IMR-90 (cell line): ENCODE measurements at regions not wholly inside any gene's neighbourhood (a gene's known extent, or its start where the extent isn't known, plus 50 kb on each side); places are given as distances from the start of the nearest gene placed in this dataset.

ENCODE experiments used
- ATAC-seq: fragments of 200-7000 bp; cut with Tn5 transposase; 2 replicates; pipeline ENCODE4 v1.9.1; 2020; ENCODE audit warnings: low read depth, mild to moderate bottlenecking, moderate library complexity
- BruUV-seq: library from RNA; stranded (reverse); fragments of 400-500 nt; replicated peaks from 2 replicates; lab custom pipeline; 2021; lab: Mats Ljungman, UMichigan
- CTCF ChIA-PET: fragments of 300-600 bp; formaldehyde crosslinking; extraction: SDS; loops from one replicate; lab custom pipeline; 2021; ENCODE audit warnings: antibody characterized with exemption; lab: Yijun Ruan, JAX
- POLR2A ChIA-PET: fragments of 300-600 bp; sonication (Branson Sonifier 250); formaldehyde crosslinking; loops from one replicate; lab custom pipeline; 2022; ENCODE audit warnings: antibody characterized with exemption; ENCODE audit not compliant: unreplicated experiment; lab: Charles Lee
- DNase-seq: peaks from one replicate; pipeline ENCODE4 v3.0.0; 2013
- H2AFZ ChIP-seq: replicated peaks from 2 replicates; pipeline ENCODE3; 2013; ENCODE audit warnings: low read length, mild to moderate bottlenecking; ENCODE audit not compliant: poor library complexity
- H2AK5ac ChIP-seq: 2 replicates; pipeline ENCODE4 v1.6.1; 2013; ENCODE audit warnings: low read depth, low read length, inconsistent platforms
- H2AK9ac ChIP-seq: replicated peaks from 2 replicates; pipeline ENCODE3; 2013; ENCODE audit warnings: mild to moderate bottlenecking, low read depth, low read length, moderate library complexity; ENCODE audit not compliant: poor library complexity
- H2BK120ac ChIP-seq: 2 replicates; pipeline ENCODE4 v1.6.1; 2013; ENCODE audit warnings: low read depth, low read length, inconsistent platforms
- H2BK15ac ChIP-seq: 3 replicates; pipeline ENCODE4 v1.6.1; 2013; ENCODE audit warnings: low read depth, low read length, inconsistent platforms
- H2BK20ac ChIP-seq: 2 replicates; pipeline ENCODE4 v1.6.1; 2013; ENCODE audit warnings: low read depth, mild to moderate bottlenecking, inconsistent platforms, low read length, moderate library complexity
- H2BK5ac ChIP-seq: 2 replicates; pipeline ENCODE4 v1.6.1; 2013; ENCODE audit warnings: mild to moderate bottlenecking, low read depth, low read length, inconsistent platforms; ENCODE audit not compliant: poor library complexity, severe bottlenecking
- H3K14ac ChIP-seq: replicated peaks from 2 replicates; pipeline ENCODE4 v1.6.1; 2013; ENCODE audit warnings: low read depth, low read length, inconsistent platforms
- H3K18ac ChIP-seq: 2 replicates; pipeline ENCODE4 v1.6.1; 2013; ENCODE audit warnings: low read depth, low read length, control low read depth
- H3K23ac ChIP-seq: 2 replicates; pipeline ENCODE4 v1.6.1; 2013; ENCODE audit warnings: low read depth, low read length, inconsistent platforms
- H3K27ac ChIP-seq: 2 replicates; pipeline ENCODE4 v1.5.1; 2013; ENCODE audit warnings: mild to moderate bottlenecking, control low read depth, low read length; ENCODE audit not compliant: insufficient read depth
- H3K27me3 ChIP-seq: 2 replicates; pipeline ENCODE4 v1.6.1; 2013; ENCODE audit warnings: low read length; ENCODE audit not compliant: control insufficient read depth, insufficient read depth
- H3K36me3 ChIP-seq: 2 replicates; pipeline ENCODE4 v1.6.1; 2013; ENCODE audit warnings: low read length, mixed read lengths; ENCODE audit not compliant: control insufficient read depth, insufficient read depth
- H3K4ac ChIP-seq: 2 replicates; pipeline ENCODE4 v1.6.1; 2013; ENCODE audit warnings: low read depth, low read length, inconsistent platforms
- H3K4me1 ChIP-seq: 2 replicates; pipeline ENCODE4 v1.6.1; 2013; ENCODE audit warnings: low read length, mixed read lengths; ENCODE audit not compliant: control insufficient read depth, insufficient read depth
- H3K4me2 ChIP-seq: 2 replicates; pipeline ENCODE4 v1.6.1; 2013; ENCODE audit warnings: low read depth, mild to moderate bottlenecking, control low read depth, low read length, moderate library complexity
- H3K4me3 ChIP-seq: 2 replicates; pipeline ENCODE4 v1.5.1; 2013; ENCODE audit warnings: low read depth, mild to moderate bottlenecking, control low read depth, low read length, moderate library complexity; ENCODE audit not compliant: insufficient read depth
- H3K56ac ChIP-seq: 2 replicates; pipeline ENCODE4 v1.6.1; 2013; ENCODE audit warnings: low read length, inconsistent platforms; ENCODE audit not compliant: insufficient read depth; ENCODE audit errors: extremely low read depth
- H3K79me1 ChIP-seq, 2 experiments: 2 replicates each; pipeline ENCODE4 v1.6.1; 2013; ENCODE audit warnings: low read length in 2 of 2, inconsistent platforms in 1 of 2, low read depth in 1 of 2
- H3K9ac ChIP-seq: 2 replicates; pipeline ENCODE4 v1.6.1; 2013; ENCODE audit warnings: low read depth, low read length, control low read depth
- H3K9me1 ChIP-seq: 2 replicates; pipeline ENCODE4 v1.6.1; 2013; ENCODE audit warnings: low read length, inconsistent platforms; ENCODE audit not compliant: insufficient read depth
- H3K9me3 ChIP-seq: 2 replicates; pipeline ENCODE4 v1.6.1; 2013; ENCODE audit warnings: low read length; ENCODE audit not compliant: control insufficient read depth, insufficient read depth
- H4K20me1 ChIP-seq: 2 replicates; pipeline ENCODE4 v1.6.1; 2013; ENCODE audit warnings: low read length, inconsistent platforms; ENCODE audit not compliant: insufficient read depth
- H4K5ac ChIP-seq: 2 replicates; pipeline ENCODE4 v1.6.1; 2013; ENCODE audit warnings: mild to moderate bottlenecking, low read depth, low read length, control low read depth
- H4K8ac ChIP-seq, 2 experiments: 2 replicates each; pipeline ENCODE4 v1.6.1; 2013; ENCODE audit warnings: low read depth in 2 of 2, low read length in 2 of 2, control low read depth in 1 of 2, inconsistent platforms in 1 of 2
- H4K91ac ChIP-seq: 2 replicates; pipeline ENCODE4 v1.6.1; 2013; ENCODE audit warnings: low read depth, low read length, inconsistent platforms; ENCODE audit not compliant: insufficient read depth
- BHLHE40 ChIP-seq: fragments of 150-350 bp; IDR thresholded peaks from 2 replicates; pipeline ENCODE4 v1.6.1; 2016; ENCODE audit warnings: mild to moderate bottlenecking, low read depth, low read length
- CEBPB ChIP-seq: IDR thresholded peaks from 2 replicates; pipeline ENCODE4 v1.6.1; 2012; ENCODE audit warnings: low read depth, low read length, improper control_type of control experiment
- CHD1 ChIP-seq: IDR thresholded peaks from 2 replicates; pipeline ENCODE4 v1.6.1; 2012; ENCODE audit warnings: low read depth, low read length, improper control_type of control experiment
- MXI1 ChIP-seq: IDR thresholded peaks from 2 replicates; pipeline ENCODE4 v1.6.1; 2012; ENCODE audit warnings: low read depth, mild to moderate bottlenecking, low read length, moderate library complexity, borderline replicate concordance
- NFE2L2 ChIP-seq: fragments of 150-350 bp; IDR thresholded peaks from 2 replicates; pipeline ENCODE4 v1.6.1; 2016; ENCODE audit warnings: low read depth, mild to moderate bottlenecking, low read length
- POLR2A ChIP-seq: IDR thresholded peaks from 2 replicates; pipeline ENCODE4 v1.6.1; 2012; ENCODE audit warnings: mild to moderate bottlenecking, low read depth, low read length
- WGBS, 2 experiments: methylation state at CpG; one replicate each; pipeline versions ENCODE4 v1.1.5 to v1.1.7; 2013; ENCODE audit warnings: missing lambda C conversion rate in 2 of 2; ENCODE audit not compliant: insufficient read length in 1 of 2; ENCODE audit errors: extremely low coverage in 2 of 2; 5-methylcytosine and 5-hydroxymethylcytosine counted together
- dilution Hi-C: fragments of 300-500 bp; cut with HindIII; formaldehyde crosslinking; loops from one replicate; pipeline ENCODE4 v1.14.3; 2018; ENCODE audit warnings: low sequenced_read_pairs; ENCODE audit not compliant: unreplicated experiment
- in situ Hi-C: fragments of 300-500 bp; cut with MboI; formaldehyde crosslinking; loops from 3 replicates; pipeline ENCODE4 v1.14.3; 2019; ENCODE audit warnings: low sequenced_read_pairs, inconsistent platforms, mixed read lengths
- intact Hi-C: fragments of 100-400 bp; cut with micrococcal nuclease; formaldehyde crosslinking; loops from 2 replicates; pipeline ENCODE4 v1.10.0; 2022
- TF ChIP-seq, protein P1 (sequence below): conservative IDR thresholded peaks from 2 replicates; pipeline ENCODE4 v1.5.1; 2012; ENCODE audit warnings: mild to moderate bottlenecking, low read depth, low read length, improper control_type of control experiment
- TF ChIP-seq, protein P2 (sequence below): fragments of 150-350 bp; IDR thresholded peaks from 2 replicates; pipeline ENCODE4 v1.6.1; 2017; ENCODE audit warnings: mild to moderate bottlenecking, antibody characterized with exemption, low read length, low read depth

DNA sequence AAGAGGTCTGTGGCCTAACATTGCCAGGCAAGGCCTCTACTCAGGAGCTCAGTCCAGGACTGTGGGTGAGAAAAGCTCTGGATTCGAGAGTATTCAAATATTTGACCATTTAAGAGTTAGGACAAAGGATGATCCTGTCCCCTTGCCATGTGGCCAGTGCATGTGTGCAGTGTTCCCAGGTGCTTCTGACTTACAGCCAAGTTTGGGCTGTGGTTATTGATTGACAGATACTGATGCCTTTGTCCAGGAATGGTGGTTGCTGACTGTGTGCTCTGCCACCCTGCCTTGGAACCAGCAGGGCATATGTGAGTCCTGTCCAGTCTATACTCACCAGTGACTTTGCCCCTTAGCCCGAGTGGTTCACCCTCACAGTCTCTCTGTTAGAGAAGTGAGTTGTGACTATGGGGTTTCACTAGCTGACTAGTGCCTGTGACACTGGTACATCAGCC is 51.9 kb downstream of the GARRE1 start:
- Histone ChIP-seq H3K56ac (no peak overlapping the region), H3K79me1 (peaks cover 41 to 59% of the 10 kb centered on the region in 2 experiments), H3K4ac (no peak overlapping the region), H3K18ac (no peak overlapping the region), H3K9ac (no peak overlapping the region), H2BK15ac (no peak overlapping the region), H2BK5ac (no peak overlapping the region), H3K23ac (no peak overlapping the region), H2BK120ac (no peak overlapping the region), H3K9me1 (peaks cover 18% of the 10 kb centered on the region), H3K27me3 (no peaks in the 10 kb centered on the region), H2AFZ (no peak overlapping the region), H4K91ac (no peak overlapping the region), H3K4me1 (peaks cover 5% of the 10 kb centered on the region), H4K8ac (no peak overlapping the region), H4K5ac (no peak overlapping the region), H3K27ac (no peak overlapping the region), H3K4me2 (no peak overlapping the region), H3K4me3 (no peak overlapping the region), H4K20me1 (peaks cover 5% of the 10 kb centered on the region; the same call in 1 of the 2 replicates), H2AK5ac (no peak overlapping the region), H3K36me3 (peaks cover 10% of the 10 kb centered on the region), H2AK9ac (no peak overlapping the region), H3K14ac (no peak overlapping the region), H3K9me3 (no peaks in the 10 kb centered on the region), H2BK20ac (no peak overlapping the region)
- no peak for DNase-seq
- CTCF ChIA-PET, result interaction anchor here (0.8 kb wide), 1 partner anchor 13 kb away, joined by 3 read pairs; no protein-coding TSS in a partner anchor
- BruUV-seq, result no TSS peak
- 100% methylated on average over 1 of the region's 2 CpGs; no CpG with 5 or more reads in 1 of the 2 experiments for WGBS, 2 experiments
- ATAC-seq, result 0 out of 2 replicates have a peak, but pooled peaks have one; percentile 27
- intact Hi-C loops, result no loop called here
- TF ChIP-seq, protein P1, sequence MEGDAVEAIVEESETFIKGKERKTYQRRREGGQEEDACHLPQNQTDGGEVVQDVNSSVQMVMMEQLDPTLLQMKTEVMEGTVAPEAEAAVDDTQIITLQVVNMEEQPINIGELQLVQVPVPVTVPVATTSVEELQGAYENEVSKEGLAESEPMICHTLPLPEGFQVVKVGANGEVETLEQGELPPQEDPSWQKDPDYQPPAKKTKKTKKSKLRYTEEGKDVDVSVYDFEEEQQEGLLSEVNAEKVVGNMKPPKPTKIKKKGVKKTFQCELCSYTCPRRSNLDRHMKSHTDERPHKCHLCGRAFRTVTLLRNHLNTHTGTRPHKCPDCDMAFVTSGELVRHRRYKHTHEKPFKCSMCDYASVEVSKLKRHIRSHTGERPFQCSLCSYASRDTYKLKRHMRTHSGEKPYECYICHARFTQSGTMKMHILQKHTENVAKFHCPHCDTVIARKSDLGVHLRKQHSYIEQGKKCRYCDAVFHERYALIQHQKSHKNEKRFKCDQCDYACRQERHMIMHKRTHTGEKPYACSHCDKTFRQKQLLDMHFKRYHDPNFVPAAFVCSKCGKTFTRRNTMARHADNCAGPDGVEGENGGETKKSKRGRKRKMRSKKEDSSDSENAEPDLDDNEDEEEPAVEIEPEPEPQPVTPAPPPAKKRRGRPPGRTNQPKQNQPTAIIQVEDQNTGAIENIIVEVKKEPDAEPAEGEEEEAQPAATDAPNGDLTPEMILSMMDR, result no peak
- TF ChIP-seq NFE2L2, result no peak
- TF ChIP-seq CEBPB, result no peak
- no peak for TF ChIP-seq CHD1
- TF ChIP-seq MXI1, result no peak
- TF ChIP-seq POLR2A, result no peak
- TF ChIP-seq, protein P2, sequence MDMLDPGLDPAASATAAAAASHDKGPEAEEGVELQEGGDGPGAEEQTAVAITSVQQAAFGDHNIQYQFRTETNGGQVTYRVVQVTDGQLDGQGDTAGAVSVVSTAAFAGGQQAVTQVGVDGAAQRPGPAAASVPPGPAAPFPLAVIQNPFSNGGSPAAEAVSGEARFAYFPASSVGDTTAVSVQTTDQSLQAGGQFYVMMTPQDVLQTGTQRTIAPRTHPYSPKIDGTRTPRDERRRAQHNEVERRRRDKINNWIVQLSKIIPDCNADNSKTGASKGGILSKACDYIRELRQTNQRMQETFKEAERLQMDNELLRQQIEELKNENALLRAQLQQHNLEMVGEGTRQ, result no peak
- no peak for TF ChIP-seq BHLHE40
- dilution Hi-C loops, result no loop called here
- in situ Hi-C loops, result no loop called here
- POLR2A ChIA-PET, result no interaction called here
